ENCODE measurements at regions not wholly inside any gene's neighbourhood (a gene's known extent, or its start where the extent isn't known, plus 50 kb on each side); places are given as distances from the start of the nearest gene placed in this dataset.

DNA sequence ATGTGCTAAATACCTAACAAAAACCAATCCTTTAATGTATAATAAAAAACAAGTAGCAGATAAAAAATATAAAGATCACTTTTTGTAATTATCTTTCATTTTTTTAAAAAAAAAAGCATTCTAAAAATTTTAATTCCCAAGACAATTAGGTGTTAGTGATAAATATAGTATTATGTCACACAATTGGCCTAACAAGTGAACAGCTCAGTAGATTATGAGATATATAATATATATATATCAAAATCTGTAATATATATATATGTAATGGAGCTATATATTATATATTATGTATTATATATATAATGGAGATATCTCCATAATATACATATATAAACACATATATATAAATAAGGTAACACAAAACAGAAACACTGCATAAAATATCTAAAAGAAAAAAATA, 1531.1 kb upstream of the MIR17HG start:
- no peak for DNase-seq (ENCODE audit: low read depth)

DNA sequence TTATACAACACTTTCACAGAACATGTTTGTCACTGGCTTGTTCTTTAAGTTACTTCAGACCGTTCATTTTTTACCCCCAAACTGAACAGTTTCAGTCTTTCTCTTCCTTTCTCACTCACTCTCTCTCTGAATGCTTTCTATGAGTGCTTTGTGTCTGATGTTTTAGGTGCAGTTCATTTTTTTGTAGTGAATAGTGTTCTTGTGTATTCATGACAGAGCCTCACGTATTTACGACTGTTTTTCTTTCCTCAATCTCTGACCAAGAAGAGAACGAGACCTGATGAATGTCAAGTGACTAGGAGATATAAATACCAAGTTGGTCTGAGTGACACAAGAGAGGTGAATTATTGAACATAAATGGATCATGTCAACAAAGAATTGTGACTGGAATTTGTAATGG, 1525.0 kb upstream of the MIR17HG start:
- DNase-seq (ENCODE audit: low read depth): no peak

- DNase-seq (ENCODE audit: low read depth): no peak
Observed at GRCh38 chr13:89827552-89827951, 1519.9 kb upstream of the MIR17HG start.

GRCh38 chr13:89828506-89828905, 1519.0 kb upstream of the MIR17HG start:
- no peak for DNase-seq (ENCODE audit: low read depth)

DNA sequence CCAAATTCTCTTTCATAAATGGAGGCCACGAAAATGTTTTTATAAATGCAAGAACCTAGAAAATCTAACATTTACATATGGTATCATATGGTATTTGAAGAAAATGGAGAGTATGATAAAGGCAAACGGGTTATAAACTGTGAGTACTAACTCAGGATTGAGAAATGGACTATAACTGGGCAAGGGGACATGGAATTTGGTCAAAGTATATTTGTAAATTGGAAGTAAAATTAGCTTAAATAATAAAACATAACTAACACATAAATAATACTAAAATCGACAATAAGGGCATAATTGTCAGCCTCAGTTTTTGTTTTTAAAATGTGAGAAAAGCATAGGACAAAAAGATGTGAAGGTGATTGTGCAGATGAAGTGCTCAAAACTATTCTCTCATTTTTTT, 1516.3 kb upstream of the MIR17HG start:
- no peak for DNase-seq (ENCODE audit: low read depth)

GRCh38 chr13:89832827-89833226, 1514.7 kb upstream of the MIR17HG start:
- DNase-seq (ENCODE audit: low read depth): no peak

DNA sequence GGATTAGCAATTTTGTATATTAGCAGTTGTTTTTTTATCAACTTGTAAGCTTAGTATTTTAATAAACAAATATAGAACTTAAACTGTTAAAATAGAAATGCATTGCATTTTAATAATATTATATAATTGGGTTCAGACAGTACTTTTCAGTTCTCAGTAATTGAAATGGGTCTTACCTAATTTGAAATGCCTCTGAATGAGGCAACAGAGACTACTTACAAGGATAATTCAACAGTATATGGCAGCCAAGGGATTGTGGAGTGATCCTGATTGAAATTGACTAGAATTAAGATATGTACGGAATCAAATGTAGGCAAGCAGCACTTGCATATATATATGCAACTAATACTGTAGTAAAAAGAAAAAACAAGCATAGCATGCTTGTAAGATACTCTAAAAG, 1503.9 kb upstream of the MIR17HG start:
- no peak for DNase-seq (ENCODE audit: low read depth)

DNA sequence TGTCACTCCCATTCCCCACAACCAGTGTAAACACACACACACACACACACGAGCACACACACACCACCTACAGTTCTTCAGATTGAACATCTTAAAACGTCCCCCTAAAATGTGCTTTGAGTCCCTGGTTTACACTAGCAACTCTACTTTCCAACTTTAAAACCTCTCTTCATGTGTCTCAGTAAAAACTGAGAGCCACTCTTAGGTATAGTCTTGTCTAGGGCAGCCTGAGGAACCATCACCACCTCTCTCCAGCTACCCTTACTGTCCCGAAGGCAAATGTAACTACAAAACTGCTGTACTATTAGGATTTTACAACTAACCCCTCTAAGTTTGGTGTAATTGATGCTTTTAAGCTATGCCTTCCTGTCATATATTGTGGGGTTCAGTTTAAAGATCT, 1501.6 kb upstream of the MIR17HG start:
- no peak for DNase-seq (ENCODE audit: low read depth)

GRCh38 chr13:89846926-89847585, 1500.4 kb upstream of the MIR17HG start:
- DNase-seq (ENCODE audit: low read depth): no peak

DNA sequence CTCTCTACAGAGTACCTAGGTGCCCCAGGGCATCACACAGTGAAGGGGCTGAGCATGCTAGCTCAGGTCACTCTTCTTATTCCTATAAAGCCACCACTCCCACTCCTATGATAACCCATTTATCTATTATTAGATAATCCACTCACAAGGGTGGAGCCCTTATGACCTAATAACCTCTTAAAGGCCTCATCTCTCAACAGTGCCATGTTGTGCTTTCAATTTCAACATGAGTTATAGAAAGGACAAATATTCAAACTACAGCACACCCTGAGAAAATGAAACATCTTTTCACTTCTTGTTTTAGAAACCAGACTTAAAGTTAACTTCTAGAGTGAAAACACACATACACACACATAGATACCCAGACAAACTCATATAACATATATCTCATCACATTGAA, 1494.9 kb upstream of the MIR17HG start:
- DNase-seq (ENCODE audit: low read depth): no peak

- DNase-seq (ENCODE audit: low read depth): no peak
Observed at GRCh38 chr13:89856512-89856911, 1491.0 kb upstream of the MIR17HG start.

DNA sequence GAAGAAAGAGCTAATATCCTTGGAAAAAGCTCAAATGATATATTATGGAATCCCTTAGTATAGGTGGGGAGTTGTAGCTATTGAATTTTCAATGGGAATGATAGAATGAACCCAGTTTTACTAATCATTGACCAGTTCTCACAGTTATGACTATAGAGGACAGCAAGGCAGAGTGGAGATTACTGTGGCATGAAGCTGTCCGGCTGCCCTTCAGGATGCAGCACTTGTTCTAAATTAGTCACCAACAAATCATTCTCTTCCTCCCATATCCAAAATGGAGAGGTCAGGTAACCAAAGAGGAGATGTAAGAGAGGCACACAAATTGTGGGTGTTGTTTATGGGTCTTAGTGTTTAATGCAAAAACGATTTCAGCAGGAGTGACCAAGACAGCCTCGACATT, 1490.0 kb upstream of the MIR17HG start:
- DNase-seq (ENCODE audit: low read depth): no peak

DNA sequence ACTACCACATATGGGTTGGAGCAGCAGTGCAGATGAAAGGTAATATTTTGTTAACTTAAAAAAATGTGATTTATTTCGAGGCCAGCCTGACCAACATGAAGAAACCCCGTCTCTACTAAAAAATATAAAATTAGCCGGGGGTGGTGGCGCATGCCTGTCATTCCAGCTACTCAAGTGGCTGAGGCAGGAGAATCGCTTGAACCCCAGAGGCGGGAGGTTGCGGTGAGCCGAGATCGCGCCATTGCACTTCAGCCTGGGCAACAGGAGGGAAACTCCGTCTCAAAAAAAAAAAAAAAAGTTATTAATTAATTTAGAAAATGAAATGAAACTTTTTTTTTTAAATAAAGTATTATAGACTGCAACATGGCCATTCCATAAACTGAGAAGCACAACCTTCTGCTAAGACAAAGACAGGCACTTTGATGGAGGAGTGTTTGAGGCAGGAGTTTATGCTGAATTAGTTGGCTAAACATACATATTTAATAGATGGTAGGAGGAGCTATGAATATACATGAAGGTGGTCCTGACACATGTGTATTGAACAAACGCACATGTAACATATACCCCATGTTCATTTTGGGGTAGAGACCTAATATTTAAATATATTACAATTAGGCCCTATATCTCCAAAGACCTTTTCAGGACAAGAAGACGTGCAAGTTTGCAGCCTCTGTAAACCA, 1485.3 kb upstream of the MIR17HG start:
- no peak for DNase-seq (ENCODE audit: low read depth)

- no peak for DNase-seq (ENCODE audit: low read depth)
Observed at GRCh38 chr13:89862691-89863036, 1484.8 kb upstream of the MIR17HG start.

GRCh38 chr13:89865164-89866064, 1482.1 kb upstream of the MIR17HG start:
- DNase-seq (ENCODE audit: low read depth): no peak

DNA sequence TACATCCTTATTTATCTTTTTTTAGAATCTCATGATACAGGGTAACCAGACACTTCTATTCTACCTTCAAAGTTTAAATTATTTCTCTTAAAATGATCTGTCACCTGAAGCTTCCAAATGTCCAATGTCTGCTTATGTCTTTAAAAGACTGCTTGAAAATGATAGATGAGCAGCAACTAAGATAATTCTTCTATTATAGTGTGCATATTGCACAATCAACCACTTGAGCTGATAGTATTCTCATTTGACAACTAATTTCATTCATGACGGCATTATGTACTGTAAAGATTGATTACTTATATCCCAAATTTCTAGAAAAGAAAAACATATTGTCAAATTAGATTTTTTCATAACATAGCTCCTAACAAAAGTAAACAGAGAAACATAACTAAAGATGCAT, 1478.2 kb upstream of the MIR17HG start:
- DNase-seq (ENCODE audit: low read depth): no peak

DNA sequence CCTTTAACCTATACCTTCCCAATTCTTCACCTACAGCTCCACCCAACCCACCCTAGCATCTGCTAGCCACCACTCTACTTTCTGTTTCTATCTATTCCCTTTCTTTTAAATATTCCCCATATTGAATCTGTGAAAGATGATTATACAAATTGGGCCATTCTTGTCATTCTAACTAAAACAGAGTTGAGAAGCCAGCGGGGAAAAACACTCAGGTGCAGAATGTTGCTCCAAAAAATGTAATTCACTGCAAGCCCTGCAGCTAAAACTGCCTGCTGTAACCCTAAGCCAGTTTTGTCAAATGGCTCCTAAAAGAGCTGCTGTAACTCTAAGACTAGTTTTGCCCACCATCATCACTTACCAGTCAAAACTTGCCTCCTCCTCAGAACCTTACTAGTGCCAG, 1468.6 kb upstream of the MIR17HG start:
- DNase-seq (ENCODE audit: low read depth): no peak

- DNase-seq (ENCODE audit: low read depth): no peak
Observed at GRCh38 chr13:89880201-89880600, 1467.3 kb upstream of the MIR17HG start.

GRCh38 chr13:89883893-89884448, 1463.5 kb upstream of the MIR17HG start:
- DNase-seq (ENCODE audit: low read depth): no peak

DNA sequence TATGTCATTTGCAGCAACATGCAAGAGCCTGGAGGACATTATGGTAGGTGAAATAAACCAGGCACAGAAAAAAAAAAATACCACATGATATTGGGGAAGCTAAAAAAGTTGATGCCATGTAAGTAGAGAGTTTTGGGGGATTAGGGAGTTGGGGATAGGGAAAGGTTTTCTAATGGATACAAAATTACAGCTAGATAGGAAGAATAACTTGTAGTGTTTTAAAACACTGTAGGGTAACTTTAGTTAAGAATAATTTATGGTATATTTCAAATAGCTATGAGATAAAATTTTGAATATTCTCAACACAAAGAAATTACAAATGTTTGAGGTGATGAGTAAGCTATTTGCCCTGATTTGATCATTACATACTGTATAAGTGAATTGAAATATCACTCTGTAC, 1456.7 kb upstream of the MIR17HG start:
- no peak for DNase-seq (ENCODE audit: low read depth)

DNA sequence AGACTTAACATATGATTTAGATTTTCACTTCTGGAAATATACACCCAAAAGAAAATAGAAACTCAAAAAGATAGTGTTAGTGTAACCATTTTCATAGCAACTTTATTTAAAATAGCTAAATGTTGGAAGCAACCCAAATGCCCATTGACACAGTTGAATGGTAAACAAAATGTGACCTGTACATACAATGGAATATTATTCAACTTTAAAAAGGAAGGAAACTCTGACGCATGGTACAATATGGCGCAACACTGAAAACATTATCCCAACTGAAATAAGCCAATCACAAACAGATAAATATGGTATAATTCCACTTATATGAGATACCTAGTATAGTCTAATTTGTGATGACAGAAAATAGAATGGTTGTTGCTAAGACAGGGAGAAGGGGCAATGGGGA, 1456.1 kb upstream of the MIR17HG start:
- no peak for DNase-seq (ENCODE audit: low read depth)

DNA sequence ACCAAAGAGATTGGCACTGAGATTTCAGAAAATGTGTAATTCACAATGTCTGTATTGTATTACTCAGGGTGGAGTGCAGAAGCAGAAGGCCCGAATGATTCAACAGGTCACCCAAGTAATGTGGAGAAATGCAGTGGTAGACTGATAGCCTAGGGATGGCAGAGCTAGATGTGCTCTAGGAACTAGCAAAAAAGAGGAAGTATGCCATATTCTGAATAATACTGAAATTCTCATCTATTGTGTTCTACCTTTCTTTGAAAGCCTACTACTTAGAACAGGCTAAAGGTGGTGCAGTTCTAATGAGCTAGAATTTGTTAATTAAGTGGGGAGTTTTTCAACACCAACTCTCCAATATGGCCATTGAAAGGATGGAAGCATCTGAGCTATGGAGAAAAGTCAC, 1449.8 kb upstream of the MIR17HG start:
- no peak for DNase-seq (ENCODE audit: low read depth)

Data from stimulated activated CD4-positive, alpha-beta T cell treated with anti-CD3 and anti-CD28 coated beads, Interleukin-2, amount 100 ng/mL, for 4 hours (primary cell).